ENCODE measurements at regions not wholly inside any gene's neighbourhood (a gene's known extent, or its start where the extent isn't known, plus 50 kb on each side); places are given as distances from the start of the nearest gene placed in this dataset.

- DNase-seq (ENCODE audit: low spot score): no peak
- ChIA-PET CTCF (no interaction called here), POLR2A (no interaction called here)
- no peak for ATAC-seq
- no peaks in the 10 kb centered on the region; the same call in 1 of the 2 replicates for H3K27me3 Mint-ChIP-seq (ENCODE audit: low read depth)
- no peaks in the 10 kb centered on the region for H3K4me1 Mint-ChIP-seq
- H3K4me3 Mint-ChIP-seq: no peak overlapping the region
- no peak overlapping the region for H3K27ac Mint-ChIP-seq
- peaks cover 25% of the 10 kb centered on the region for H3K9me3 Mint-ChIP-seq
- TF ChIP-seq PRRX2 (CRISPR knock-in tag; IDR thresholded peaks at IDR 0.05) (no peak), ZNF671 (CRISPR knock-in tag; IDR thresholded peaks at IDR 0.05) (no peak), GTF2I (CRISPR knock-in tag; conservative IDR thresholded peaks at IDR 0.05) (no peak), SP1 (CRISPR knock-in tag; conservative IDR thresholded peaks at IDR 0.05) (no peak), E2F5 (CRISPR knock-in tag; IDR thresholded peaks at IDR 0.05) (no peak), STAT6 (CRISPR knock-in tag; conservative IDR thresholded peaks at IDR 0.05; ENCODE audit: low read depth) (no peak), IRF2 (CRISPR knock-in tag; IDR thresholded peaks at IDR 0.05; ENCODE audit: borderline replicate concordance, low read depth) (no peak), NR3C1 (CRISPR knock-in tag; conservative IDR thresholded peaks at IDR 0.05; ENCODE audit: low read depth) (no peak), ERG (CRISPR knock-in tag; IDR thresholded peaks at IDR 0.05) (no peak), SMAD3 (CRISPR knock-in tag; IDR thresholded peaks at IDR 0.05; ENCODE audit: borderline replicate concordance) (no peak), TP53 (CRISPR knock-in tag; IDR thresholded peaks at IDR 0.05) (no peak), ATF1 (CRISPR knock-in tag; IDR thresholded peaks at IDR 0.05) (no peak), CDX4 (CRISPR knock-in tag; IDR thresholded peaks at IDR 0.05; ENCODE audit: borderline replicate concordance) (no peak)
- H3K36me3 Mint-ChIP-seq: peaks cover 9% of the 10 kb centered on the region; the same call in 1 of the 2 replicates
Measured at GRCh38 chr3:86711634-86712033, 279.3 kb downstream of the VGLL3 start.

GRCh38 chr3:86708893-86709292 is 282.1 kb downstream of the VGLL3 start:
- ATAC-seq (peak; percentile 41; the same call in 1 of the 2 replicates), DNase-seq (ENCODE audit: low spot score) (peak; percentile 31)
- ChIA-PET CTCF (no interaction called here), POLR2A (no interaction called here)
- Mint-ChIP-seq H3K36me3 (peaks cover 16% of the 10 kb centered on the region), H3K9me3 (peaks cover 37% of the 10 kb centered on the region), H3K27ac (no peak overlapping the region), H3K27me3 (ENCODE audit: low read depth) (no peaks in the 10 kb centered on the region; the same call in 1 of the 2 replicates), H3K4me3 (no peak overlapping the region), H3K4me1 (no peaks in the 10 kb centered on the region)
- TF ChIP-seq ZNF423 (CRISPR knock-in tag; IDR thresholded peaks at IDR 0.05): no peak

- Mint-ChIP-seq H3K27ac (no peak overlapping the region), H3K27me3 (ENCODE audit: low read depth) (no peaks in the 10 kb centered on the region), H3K36me3 (peaks cover 7% of the 10 kb centered on the region; the same call in 1 of the 2 replicates), H3K4me1 (peaks cover 2% of the 10 kb centered on the region; the same call in 1 of the 2 replicates), H3K9me3 (peaks cover 18% of the 10 kb centered on the region), H3K4me3 (no peak overlapping the region)
- CTCF ChIA-PET: interaction anchor here (0.6 to 2.1 kb wide), 8 partner anchors 9 to 465 kb away, joined by 3 to 8 read pairs (median 3); no protein-coding TSS in a partner anchor
- POLR2A ChIA-PET: no interaction called here
- TF ChIP-seq CTCF (IDR thresholded peaks at IDR 0.05) (peak; percentile 34; the same call in 1 of the 2 replicates), CDX4 (CRISPR knock-in tag; IDR thresholded peaks at IDR 0.05; ENCODE audit: borderline replicate concordance) (no peak)
- ATAC-seq: no peak
- no peak for DNase-seq (ENCODE audit: low spot score)
Measured at GRCh38 chr3:86702381-86702958, 288.5 kb downstream of the VGLL3 start.

All from WTC11 (cell line).